GM12878 (cell line): ENCODE measurements at regions not wholly inside any gene's neighbourhood (a gene's known extent, or its start where the extent isn't known, plus 50 kb on each side); places are given as distances from the start of the nearest gene placed in this dataset.

Experiments used
- ATF2 ChIP-seq: IDR thresholded peaks from 2 replicates; pipeline ENCODE4 v1.6.1; 2012; ENCODE audit warnings: low read length, inconsistent platforms
- BMI1 ChIP-seq: fragments of 450-650 bp; IDR thresholded peaks from 2 replicates; pipeline ENCODE4 v1.6.1; 2016; ENCODE audit warnings: mild to moderate bottlenecking, moderate library complexity, borderline replicate concordance
- CREB1 ChIP-seq: IDR thresholded peaks from 2 replicates; pipeline ENCODE4 v1.6.1; 2012; ENCODE audit warnings: low read depth, mild to moderate bottlenecking, inconsistent platforms
- ESRRA ChIP-seq: IDR thresholded peaks from 2 replicates; pipeline ENCODE4 v1.6.1; 2012; ENCODE audit warnings: mild to moderate bottlenecking, low read length, improper control_type of control experiment
- KDM1A ChIP-seq: fragments of 200-600 bp; sonication (generic); IDR thresholded peaks from 2 replicates; pipeline ENCODE4 v1.6.1; 2016; ENCODE audit warnings: borderline replicate concordance
- POLR2AphosphoS5 ChIP-seq: IDR thresholded peaks from 2 replicates; pipeline ENCODE4 v1.6.1; 2011; ENCODE audit warnings: mild to moderate bottlenecking, low read length, inconsistent platforms
- SP1 ChIP-seq: IDR thresholded peaks from one replicate; pipeline ENCODE4 v1.6.1; 2011; ENCODE audit warnings: low read depth, low read length
- ZNF217 ChIP-seq: fragments of 450-650 bp; IDR thresholded peaks from 2 replicates; pipeline ENCODE4 v1.6.1; 2017; ENCODE audit warnings: antibody characterized with exemption, mild to moderate bottlenecking
- TF ChIP-seq, protein P1 (sequence below): fragments of 150-350 bp; IDR thresholded peaks from 2 replicates; pipeline ENCODE4 v1.6.1; 2016; ENCODE audit warnings: low read depth, low read length

DNA sequence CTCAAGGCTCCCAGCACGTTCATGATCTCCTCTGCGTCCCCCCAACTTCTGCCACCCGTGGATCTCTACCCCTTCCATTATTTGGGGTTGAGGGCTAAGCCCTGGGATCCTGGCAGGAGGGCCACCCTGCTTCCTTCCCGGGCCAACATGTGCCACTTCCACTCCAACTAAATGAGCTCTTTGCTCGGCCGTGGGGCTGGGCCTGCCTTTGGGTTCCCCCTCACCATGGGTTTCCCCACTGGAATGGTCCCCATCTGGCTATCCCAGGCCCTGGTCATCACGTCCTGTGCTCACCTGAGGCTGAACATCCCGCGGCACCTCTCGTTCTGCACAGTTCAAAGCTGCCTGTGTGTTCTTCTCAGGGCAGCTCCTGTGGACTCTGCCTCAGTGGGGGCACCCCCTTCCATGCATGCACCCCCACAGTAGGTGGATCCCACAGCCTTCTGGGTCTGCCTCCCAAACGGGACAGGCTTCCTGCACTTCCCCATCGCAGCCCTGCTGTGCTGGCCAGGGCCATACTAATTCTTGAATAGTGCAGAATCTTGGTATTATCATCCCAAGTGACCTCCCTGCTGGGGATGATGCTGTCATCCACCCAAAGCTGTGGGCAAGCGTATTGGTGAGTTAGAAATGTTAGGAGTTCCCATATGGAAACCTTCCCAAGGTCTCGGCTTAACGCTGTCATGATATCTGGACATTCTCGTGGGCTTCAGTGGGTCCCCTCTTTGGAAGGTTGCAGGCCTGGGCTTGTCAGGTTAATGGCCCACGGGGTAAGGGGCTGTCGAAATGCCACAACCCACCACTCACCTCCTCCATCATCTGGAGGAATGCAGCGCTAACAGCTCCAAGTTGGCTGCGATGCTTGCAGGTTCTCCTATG, 150.5 kb upstream of the TWIST2 start (continued):
- TF ChIP-seq, protein P1, sequence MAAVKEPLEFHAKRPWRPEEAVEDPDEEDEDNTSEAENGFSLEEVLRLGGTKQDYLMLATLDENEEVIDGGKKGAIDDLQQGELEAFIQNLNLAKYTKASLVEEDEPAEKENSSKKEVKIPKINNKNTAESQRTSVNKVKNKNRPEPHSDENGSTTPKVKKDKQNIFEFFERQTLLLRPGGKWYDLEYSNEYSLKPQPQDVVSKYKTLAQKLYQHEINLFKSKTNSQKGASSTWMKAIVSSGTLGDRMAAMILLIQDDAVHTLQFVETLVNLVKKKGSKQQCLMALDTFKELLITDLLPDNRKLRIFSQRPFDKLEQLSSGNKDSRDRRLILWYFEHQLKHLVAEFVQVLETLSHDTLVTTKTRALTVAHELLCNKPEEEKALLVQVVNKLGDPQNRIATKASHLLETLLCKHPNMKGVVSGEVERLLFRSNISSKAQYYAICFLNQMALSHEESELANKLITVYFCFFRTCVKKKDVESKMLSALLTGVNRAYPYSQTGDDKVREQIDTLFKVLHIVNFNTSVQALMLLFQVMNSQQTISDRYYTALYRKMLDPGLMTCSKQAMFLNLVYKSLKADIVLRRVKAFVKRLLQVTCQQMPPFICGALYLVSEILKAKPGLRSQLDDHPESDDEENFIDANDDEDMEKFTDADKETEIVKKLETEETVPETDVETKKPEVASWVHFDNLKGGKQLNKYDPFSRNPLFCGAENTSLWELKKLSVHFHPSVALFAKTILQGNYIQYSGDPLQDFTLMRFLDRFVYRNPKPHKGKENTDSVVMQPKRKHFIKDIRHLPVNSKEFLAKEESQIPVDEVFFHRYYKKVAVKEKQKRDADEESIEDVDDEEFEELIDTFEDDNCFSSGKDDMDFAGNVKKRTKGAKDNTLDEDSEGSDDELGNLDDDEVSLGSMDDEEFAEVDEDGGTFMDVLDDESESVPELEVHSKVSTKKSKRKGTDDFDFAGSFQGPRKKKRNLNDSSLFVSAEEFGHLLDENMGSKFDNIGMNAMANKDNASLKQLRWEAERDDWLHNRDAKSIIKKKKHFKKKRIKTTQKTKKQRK, result no peak
- TF ChIP-seq POLR2AphosphoS5 (no peak), ATF2 (no peak), CREB1 (no peak), BMI1 (no peak), KDM1A (no peak), SP1 (no peak), ESRRA (no peak), ZNF217 (no peak)
